ENCODE measurements at regions not wholly inside any gene's neighbourhood (a gene's known extent, or its start where the extent isn't known, plus 50 kb on each side); places are given as distances from the start of the nearest gene placed in this dataset.
A peak's percentile ranks its signal among the peaks of the same experiment; 100 is the strongest.
"Not testable (repeated sequence)": the region's sequence is repeated elsewhere in the genome, so short reads cannot be mapped to it uniquely, and the experiment has no call there.

- no peak for FAIRE-seq
- TF ChIP-seq CTCF (IDR thresholded peaks at IDR 0.05; ENCODE audit: insufficient read depth, low read length, severe bottlenecking): no peak
Measured at GRCh38 chr6:21792177-21792576, 198.6 kb downstream of the SOX4 start.

GRCh38 chr6:21796979-21797378, 203.4 kb downstream of the SOX4 start:
- H3K4me3 ChIP-seq (ENCODE audit: low read depth, low read length); H3K27me3 ChIP-seq (ENCODE audit: control insufficient read depth, insufficient read depth, low read length); DNase-seq (ENCODE audit: low read depth); FAIRE-seq; H3K36me3 ChIP-seq (ENCODE audit: control insufficient read depth, insufficient read depth, low read length): not testable (repeated sequence)

More at GRCh38 chr6:21792177-21792576, 198.6 kb downstream of the SOX4 start:
- Histone ChIP-seq H3K4me3 (ENCODE audit: low read depth, low read length) (no peak overlapping the region), H3K27me3 (ENCODE audit: control insufficient read depth, insufficient read depth, low read length) (no peaks in the 10 kb centered on the region), H3K36me3 (ENCODE audit: control insufficient read depth, insufficient read depth, low read length) (no peaks in the 10 kb centered on the region)
- DNase-seq (ENCODE audit: low read depth): no peak

- no peak for FAIRE-seq
- no peak for TF ChIP-seq CTCF (IDR thresholded peaks at IDR 0.05; ENCODE audit: insufficient read depth, low read length, severe bottlenecking)
- DNase-seq (ENCODE audit: low read depth): no peak
- Histone ChIP-seq H3K4me3 (ENCODE audit: low read depth, low read length) (no peak overlapping the region), H3K36me3 (ENCODE audit: control insufficient read depth, insufficient read depth, low read length) (no peaks in the 10 kb centered on the region), H3K27me3 (ENCODE audit: control insufficient read depth, insufficient read depth, low read length) (no peaks in the 10 kb centered on the region)
Measured at GRCh38 chr6:21798468-21798867, 204.9 kb downstream of the SOX4 start.

GRCh38 chr6:21800330-21800729, 206.8 kb downstream of the SOX4 start:
- Histone ChIP-seq H3K27me3 (ENCODE audit: control insufficient read depth, insufficient read depth, low read length) (no peaks in the 10 kb centered on the region), H3K36me3 (ENCODE audit: control insufficient read depth, insufficient read depth, low read length) (no peaks in the 10 kb centered on the region), H3K4me3 (ENCODE audit: low read depth, low read length) (no peak overlapping the region)
- no peak for TF ChIP-seq CTCF (IDR thresholded peaks at IDR 0.05; ENCODE audit: insufficient read depth, low read length, severe bottlenecking)
- DNase-seq (ENCODE audit: low read depth) (no peak), FAIRE-seq (no peak)

GRCh38 chr6:21800948-21801438, 207.4 kb downstream of the SOX4 start:
- Histone ChIP-seq H3K4me3 (ENCODE audit: low read depth, low read length) (no peak overlapping the region), H3K27me3 (ENCODE audit: control insufficient read depth, insufficient read depth, low read length) (no peaks in the 10 kb centered on the region), H3K36me3 (ENCODE audit: control insufficient read depth, insufficient read depth, low read length) (no peaks in the 10 kb centered on the region)
- peak; percentile 71 for DNase-seq (ENCODE audit: low read depth)
- TF ChIP-seq CTCF (IDR thresholded peaks at IDR 0.05; ENCODE audit: insufficient read depth, low read length, severe bottlenecking): no peak
- no peak for FAIRE-seq

GRCh38 chr6:21801446-21802174, 208.1 kb downstream of the SOX4 start:
- H3K27me3 ChIP-seq (ENCODE audit: control insufficient read depth, insufficient read depth, low read length): no peaks in the 10 kb centered on the region
- TF ChIP-seq CTCF (IDR thresholded peaks at IDR 0.05; ENCODE audit: insufficient read depth, low read length, severe bottlenecking): no peak
- H3K4me3 ChIP-seq (ENCODE audit: low read depth, low read length): no peak overlapping the region
- FAIRE-seq: no peak
- no peaks in the 10 kb centered on the region for H3K36me3 ChIP-seq (ENCODE audit: control insufficient read depth, insufficient read depth, low read length)
- DNase-seq (ENCODE audit: low read depth): no peak

Data from bronchial epithelial cell (primary cell).